Activated CD4-positive, alpha-beta T cell treated with anti-CD3 and anti-CD28 coated beads, Interleukin-2, amount 50 U/mL, for 1 hour (primary cell): ENCODE measurements at regions not wholly inside any gene's neighbourhood (a gene's known extent, or its start where the extent isn't known, plus 50 kb on each side); places are given as distances from the start of the nearest gene placed in this dataset.

ENCODE experiments used
- DNase-seq: peaks from one replicate; pipeline ENCODE4 v3.0.0-alpha.2; 2020

- DNase-seq, result no peak
Measured at GRCh38 chr6:156647140-156647784, 129.9 kb upstream of the ARID1B start.

DNA sequence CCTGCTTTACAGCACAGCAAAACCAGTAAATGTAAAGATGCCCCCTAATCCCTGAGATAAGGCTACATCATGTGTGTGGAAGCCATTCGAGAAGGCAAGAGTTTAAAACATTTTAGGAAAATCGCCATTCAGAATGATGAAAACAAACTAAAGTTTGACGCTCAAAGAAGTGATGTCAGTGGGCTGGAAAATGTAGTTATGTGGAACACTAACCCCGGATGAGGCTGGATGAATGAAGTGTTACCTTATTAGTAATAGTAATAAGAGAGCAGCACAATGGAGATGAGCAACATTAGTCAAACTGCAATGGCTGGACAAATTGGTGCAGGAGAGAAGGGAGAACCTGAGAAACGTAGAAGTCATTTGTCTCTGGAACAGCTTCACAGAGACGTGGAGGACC lies 130.7 kb upstream of the ARID1B start:
- no peak for DNase-seq

DNA sequence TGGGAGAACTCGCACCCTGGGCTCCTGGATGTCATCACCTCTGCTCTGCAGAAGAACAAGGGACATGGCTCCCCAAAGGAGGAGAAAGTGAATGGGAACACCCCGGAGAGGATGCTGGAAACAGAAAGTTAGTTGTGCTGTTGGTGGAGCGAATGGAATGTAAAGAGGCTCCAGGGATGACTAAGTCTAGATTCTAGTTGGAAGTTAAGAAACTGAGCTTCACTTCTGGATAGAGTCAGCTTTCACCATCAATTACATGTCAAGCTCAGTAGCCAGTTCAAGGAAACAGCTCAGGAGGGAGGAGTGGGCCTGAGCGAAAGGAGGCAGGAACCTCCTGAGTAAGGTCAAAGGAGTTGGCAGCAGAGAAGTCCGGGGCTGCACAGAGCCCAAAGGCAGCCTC lies 132.1 kb upstream of the ARID1B start:
- DNase-seq, result no peak

DNA sequence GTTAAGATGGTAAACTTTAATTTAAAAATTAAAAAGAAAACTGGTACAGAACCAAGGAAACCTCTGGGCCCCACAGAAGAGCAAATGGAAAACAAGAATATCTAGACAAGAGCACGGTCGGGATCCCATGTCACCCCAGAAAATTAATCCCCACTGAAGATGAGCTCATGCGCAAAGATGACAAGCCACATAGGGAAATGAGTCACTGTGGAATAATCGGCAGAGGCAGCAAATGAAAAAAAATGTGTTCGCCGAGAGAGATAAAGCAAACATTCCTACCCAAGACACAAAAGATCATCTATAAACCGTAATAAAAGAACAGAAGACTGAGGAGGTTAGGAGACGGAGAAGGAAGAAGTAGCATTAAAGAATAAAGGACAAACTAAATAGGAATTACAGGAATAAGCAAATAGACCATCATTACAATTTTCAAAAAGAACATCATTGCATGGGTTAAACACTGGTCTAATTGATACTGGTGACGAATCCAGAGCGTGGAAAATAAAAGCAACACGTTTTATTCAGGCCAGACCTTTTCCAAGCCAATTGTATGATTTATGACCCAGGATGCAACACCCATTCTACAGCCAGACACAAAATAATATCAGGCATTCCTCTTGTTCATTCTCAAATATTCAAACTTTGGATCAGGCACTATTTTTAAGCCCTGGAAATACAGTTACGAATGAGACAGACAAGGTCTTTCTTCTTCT lies 138.0 kb upstream of the ARID1B start:
- DNase-seq, result no peak

DNA sequence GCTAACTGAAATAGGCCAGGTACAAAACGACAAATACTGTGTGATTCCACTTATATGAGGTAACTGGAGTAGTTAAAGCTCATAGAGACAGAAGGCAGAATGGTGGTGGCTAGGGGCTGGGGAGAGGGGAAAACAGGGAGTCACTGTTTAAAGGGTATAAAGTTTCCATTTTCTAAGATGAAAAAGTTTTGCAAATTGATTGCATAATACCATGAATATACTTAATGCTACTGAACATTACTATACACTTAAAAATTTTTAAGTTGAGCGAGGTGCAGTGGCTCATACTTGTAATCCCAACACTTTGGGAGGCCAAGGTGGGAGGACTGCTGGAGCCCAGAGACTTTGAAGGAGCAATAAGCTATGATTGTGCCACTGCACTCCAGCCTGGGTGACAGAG lies 138.6 kb upstream of the ARID1B start:
- no peak for DNase-seq

DNA sequence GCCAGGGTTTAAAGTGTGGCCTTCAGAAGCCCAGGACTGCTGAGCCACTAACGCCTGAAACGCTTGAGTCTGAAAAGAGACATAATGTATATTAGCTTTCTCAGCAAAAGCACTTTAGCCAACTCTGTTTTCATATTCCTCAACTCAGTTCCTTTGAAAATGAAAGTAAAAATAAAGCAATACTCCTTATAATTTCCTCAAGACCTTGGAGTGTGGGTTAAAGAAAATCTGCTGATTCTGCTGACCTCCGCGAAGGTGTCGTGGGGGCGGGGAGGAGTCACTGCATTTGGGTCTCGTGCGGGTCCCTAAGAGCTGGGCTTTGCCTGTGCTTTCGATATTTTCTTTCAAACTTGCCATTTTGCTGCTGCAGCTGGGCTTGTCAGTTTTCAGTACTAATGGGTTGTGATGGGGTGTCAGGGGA lies 142.2 kb upstream of the ARID1B start:
- no peak for DNase-seq

DNA sequence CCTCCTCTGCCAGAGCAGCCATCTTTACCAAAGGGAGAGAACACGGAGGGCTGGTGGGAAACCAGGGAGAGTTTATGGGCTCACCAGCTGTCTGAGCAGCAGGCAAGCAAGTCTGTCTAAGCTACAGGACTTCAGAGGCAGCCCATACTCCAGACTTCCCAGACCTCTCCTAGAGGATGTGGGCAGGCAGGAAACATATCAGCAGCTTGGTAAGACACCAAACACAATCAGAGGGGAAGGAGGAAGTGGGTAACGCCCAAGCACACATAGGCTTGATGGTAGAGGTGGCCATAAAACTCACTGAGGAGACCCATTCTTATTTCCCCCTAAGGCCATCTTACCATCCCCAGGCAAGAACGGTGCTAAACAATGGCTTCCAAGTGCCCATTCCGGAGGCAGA lies 143.1 kb upstream of the ARID1B start:
- no peak for DNase-seq

DNA sequence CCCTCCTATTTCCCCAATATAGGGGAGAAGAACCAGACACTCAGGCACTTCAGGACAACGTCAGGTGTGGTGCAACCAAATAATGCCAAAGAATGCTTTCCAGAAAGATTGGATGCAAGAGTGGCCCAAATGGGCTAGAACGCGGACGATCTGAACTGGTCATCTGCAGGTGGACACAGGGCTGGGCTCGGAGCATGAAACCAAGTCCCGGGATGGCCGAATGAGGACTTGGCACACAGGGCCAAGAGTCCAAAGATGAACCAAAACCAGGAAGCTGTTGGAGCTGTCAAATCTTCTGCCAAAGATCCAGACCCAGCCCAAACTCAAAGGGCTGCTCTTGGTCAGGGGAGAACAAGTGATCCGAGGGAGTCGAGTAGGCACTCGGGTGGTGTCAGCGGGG lies 143.9 kb upstream of the ARID1B start:
- DNase-seq, result no peak

- no peak for DNase-seq
Measured at GRCh38 chr6:156630613-156631302, 146.4 kb upstream of the ARID1B start.

DNA sequence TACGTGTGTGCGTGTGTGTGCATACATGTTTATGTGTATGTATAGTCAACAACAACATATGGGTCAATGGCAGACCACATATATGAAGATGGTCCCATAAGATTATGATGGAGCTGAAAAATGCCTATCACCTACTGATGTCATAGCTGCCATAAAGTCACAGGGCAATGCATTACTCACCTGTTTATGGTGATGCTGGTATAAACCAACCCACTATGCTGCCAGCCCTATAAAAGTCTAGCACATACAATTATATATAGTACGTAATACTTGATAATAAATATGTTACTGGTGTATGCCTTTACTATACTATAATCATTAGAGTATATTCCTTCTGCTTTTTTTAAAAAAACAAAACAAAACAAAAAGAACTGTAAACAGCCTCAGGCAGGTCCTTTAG lies 148.4 kb upstream of the ARID1B start:
- no peak for DNase-seq

GRCh38 chr6:156627524-156627923 lies 149.7 kb upstream of the ARID1B start:
- DNase-seq, result no peak

GRCh38 chr6:156622185-156622584 lies 155.0 kb upstream of the ARID1B start:
- DNase-seq, result no peak

GRCh38 chr6:156620331-156620730 lies 156.8 kb upstream of the ARID1B start:
- no peak for DNase-seq

DNA sequence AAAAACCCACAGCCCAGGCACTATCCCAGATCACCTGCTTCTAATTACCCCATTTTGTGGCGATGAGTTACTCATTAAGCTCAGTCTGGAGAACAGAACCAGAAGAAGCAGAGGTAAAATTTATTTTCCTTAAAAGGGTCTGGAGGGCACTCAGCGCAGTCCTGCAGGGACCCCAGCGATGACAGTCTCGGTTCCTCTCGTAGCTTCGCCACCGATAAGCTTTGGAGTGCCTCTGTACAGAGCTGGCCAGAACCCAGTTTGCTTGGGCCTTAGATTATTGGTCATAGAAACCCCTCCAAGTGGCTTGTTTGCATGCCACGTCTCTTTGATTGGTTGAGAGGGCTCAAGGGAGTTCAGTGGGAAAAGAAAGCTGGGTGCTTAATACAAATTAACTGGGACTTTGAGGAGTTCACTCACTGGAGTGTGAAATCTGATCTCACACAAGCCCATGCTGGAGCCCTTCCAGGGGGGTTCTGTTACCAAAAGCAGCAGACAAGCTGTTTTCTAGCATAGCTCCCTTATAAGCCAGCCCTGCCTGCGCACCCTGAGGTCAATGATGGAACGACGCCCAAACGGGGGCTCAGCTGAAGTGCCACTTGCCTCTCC lies 158.5 kb upstream of the ARID1B start:
- no peak for DNase-seq

GRCh38 chr6:156617941-156618340 lies 159.2 kb upstream of the ARID1B start:
- DNase-seq, result no peak

DNA sequence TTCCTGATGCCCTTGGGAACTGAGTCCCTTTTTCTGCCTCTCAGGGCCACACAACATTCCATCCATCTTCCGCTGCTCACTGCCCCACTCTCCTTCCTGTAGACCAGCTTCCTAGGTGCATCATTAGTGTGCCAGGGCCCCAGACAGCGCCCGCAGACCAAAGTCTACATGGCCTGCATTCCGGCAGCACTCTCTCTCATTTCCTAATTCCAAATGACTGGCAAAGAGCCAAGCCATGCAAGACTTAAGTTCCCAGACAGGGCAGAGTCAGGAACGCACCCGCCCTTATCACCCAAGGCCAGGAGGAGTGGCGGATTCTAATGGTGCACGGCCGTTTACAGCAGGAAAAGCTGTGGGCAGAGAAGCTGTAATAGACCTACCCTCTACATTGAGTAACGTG lies 159.8 kb upstream of the ARID1B start:
- no peak for DNase-seq

- DNase-seq, result no peak
Measured at GRCh38 chr6:156616495-156616894, 160.7 kb upstream of the ARID1B start.

GRCh38 chr6:156613996-156614395 lies 163.2 kb upstream of the ARID1B start:
- no peak for DNase-seq

GRCh38 chr6:156612361-156612760 lies 164.8 kb upstream of the ARID1B start:
- no peak for DNase-seq

DNA sequence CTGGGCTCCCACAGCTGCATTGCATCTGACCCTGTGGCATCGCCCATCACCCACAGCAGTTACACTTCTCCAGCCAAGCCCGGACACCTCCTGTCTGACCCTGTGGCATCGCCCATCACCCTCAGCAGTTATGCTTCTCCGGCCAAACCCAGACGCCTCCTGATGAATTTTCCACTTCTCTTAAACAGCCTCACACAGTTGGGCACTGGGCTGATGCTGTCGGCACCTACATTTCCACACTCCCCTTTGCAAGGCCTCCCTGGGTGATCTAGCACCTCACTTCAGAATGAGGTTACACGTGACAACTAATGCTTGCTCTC lies 175.2 kb upstream of the ARID1B start:
- DNase-seq, result no peak

DNA sequence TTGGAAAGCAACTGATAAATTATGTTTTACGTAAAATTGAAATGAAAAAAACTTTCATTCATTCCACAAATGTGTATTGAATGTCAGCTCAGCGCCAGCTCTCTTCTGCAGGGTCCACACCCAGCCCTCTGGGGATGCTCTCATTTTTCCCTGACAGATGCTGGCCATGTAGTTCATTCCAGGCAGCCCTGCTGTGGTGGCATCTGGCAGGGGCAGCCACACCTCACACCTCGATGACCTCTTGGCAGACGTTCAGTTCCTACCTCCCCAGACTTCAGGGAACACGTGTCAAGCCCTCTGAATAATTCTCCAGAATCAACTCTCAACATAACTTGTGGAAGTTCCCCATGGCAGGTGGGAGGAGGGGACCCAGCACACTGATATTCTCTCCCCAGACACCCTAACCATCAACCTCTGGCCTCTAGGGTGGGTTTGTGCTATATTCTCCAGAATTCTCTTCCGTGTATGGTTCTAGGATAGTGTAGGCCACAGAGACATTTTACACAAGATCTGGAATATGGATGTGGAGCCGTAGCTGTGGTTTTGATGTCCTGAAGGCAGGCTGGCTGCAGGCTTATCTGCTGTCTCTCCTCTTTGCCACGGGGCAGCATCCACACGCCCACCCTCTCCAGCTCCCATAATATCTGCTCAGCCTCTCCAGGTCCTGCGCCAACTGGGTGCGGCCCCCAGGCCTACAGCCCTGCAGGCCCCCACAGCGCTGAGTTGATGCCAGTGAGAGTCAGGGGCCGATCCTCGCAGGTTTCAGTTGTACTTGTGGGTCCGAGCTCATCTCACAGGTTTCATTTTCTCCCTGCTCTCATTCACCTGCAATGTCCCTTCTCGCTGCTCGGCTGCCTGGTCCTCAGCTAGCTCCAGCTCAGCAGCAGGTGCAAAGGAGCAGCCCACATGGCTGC lies 175.8 kb upstream of the ARID1B start:
- DNase-seq, result no peak

- no peak for DNase-seq
Measured at GRCh38 chr6:156600678-156601077, 176.5 kb upstream of the ARID1B start.
